ENCODE measurements at regions not wholly inside any gene's neighbourhood (a gene's known extent, or its start where the extent isn't known, plus 50 kb on each side); places are given as distances from the start of the nearest gene placed in this dataset.

GRCh38 chr16:73361061-73361460 lies 313.1 kb upstream of the ZFHX3 start:
- Histone ChIP-seq H3K79me2 (ENCODE audit: insufficient read depth, low read depth, low read length) (no peaks in the 10 kb centered on the region), H3K9me2 (ENCODE audit: insufficient read depth, low read length) (no peaks in the 10 kb centered on the region), H3K36me3 (ENCODE audit: insufficient read depth, low read length) (no peaks in the 10 kb centered on the region), H3K4me1 (ENCODE audit: insufficient read depth, low read length, poor library complexity, severe bottlenecking) (no peaks in the 10 kb centered on the region), H3K9me3 (ENCODE audit: low read length) (no peaks in the 10 kb centered on the region), H2AFZ (ENCODE audit: low read length) (no peak overlapping the region), H3K4me3 (ENCODE audit: low read depth, low read length, poor library complexity, severe bottlenecking) (no peak overlapping the region), H3K27ac (ENCODE audit: low read depth, low read length, poor library complexity, severe bottlenecking) (no peak overlapping the region), H4K20me1 (ENCODE audit: insufficient read depth, low read length) (no peaks in the 10 kb centered on the region), H3K4me2 (ENCODE audit: low read length) (no peak overlapping the region)
- CTCF ChIA-PET (ENCODE audit: unreplicated experiment) = no interaction called here
- TF ChIP-seq EZH2phosphoT487 (IDR thresholded peaks at IDR 0.05; ENCODE audit: borderline replicate concordance, low read depth, low read length) = no peak
- no peak for TF ChIP-seq CTCF (conservative IDR thresholded peaks at IDR 0.05; ENCODE audit: low read length)
- intact Hi-C loops (cut with micrococcal nuclease; ENCODE audit: unreplicated experiment) = no loop called here
- POLR2A ChIA-PET = interaction anchor here (0.8 kb wide), 1 partner anchor 9 kb away, joined by 3 read pairs; no protein-coding TSS in a partner anchor
- DNase-seq (ENCODE audit: low spot score) = no peak
- BruUV-seq (replicated peaks) = no TSS peak

GRCh38 chr16:73356401-73357079 lies 308.6 kb upstream of the ZFHX3 start:
- Histone ChIP-seq H2AFZ (ENCODE audit: low read length) (no peak overlapping the region), H3K4me2 (ENCODE audit: low read length) (no peak overlapping the region), H3K9me2 (ENCODE audit: insufficient read depth, low read length) (no peaks in the 10 kb centered on the region), H3K4me3 (ENCODE audit: low read depth, low read length, poor library complexity, severe bottlenecking) (no peak overlapping the region), H3K27ac (ENCODE audit: low read depth, low read length, poor library complexity, severe bottlenecking) (no peak overlapping the region), H4K20me1 (ENCODE audit: insufficient read depth, low read length) (no peaks in the 10 kb centered on the region), H3K79me2 (ENCODE audit: insufficient read depth, low read depth, low read length) (no peaks in the 10 kb centered on the region), H3K36me3 (ENCODE audit: insufficient read depth, low read length) (no peaks in the 10 kb centered on the region), H3K9me3 (ENCODE audit: low read length) (no peaks in the 10 kb centered on the region), H3K4me1 (ENCODE audit: insufficient read depth, low read length, poor library complexity, severe bottlenecking) (no peaks in the 10 kb centered on the region)
- no TSS peak for BruUV-seq (replicated peaks)
- POLR2A ChIA-PET = no interaction called here
- no peak for DNase-seq (ENCODE audit: low spot score)
- CTCF ChIA-PET (ENCODE audit: unreplicated experiment) = no interaction called here
- TF ChIP-seq CTCF (conservative IDR thresholded peaks at IDR 0.05; ENCODE audit: low read length) = no peak
- no peak for TF ChIP-seq EZH2phosphoT487 (IDR thresholded peaks at IDR 0.05; ENCODE audit: borderline replicate concordance, low read depth, low read length)
- intact Hi-C loops (cut with micrococcal nuclease; ENCODE audit: unreplicated experiment) = no loop called here

- no peaks in the 10 kb centered on the region for H3K4me1 ChIP-seq (ENCODE audit: insufficient read depth, low read length, poor library complexity, severe bottlenecking)
- no TSS peak for BruUV-seq (replicated peaks)
- H3K79me2 ChIP-seq (ENCODE audit: insufficient read depth, low read depth, low read length) = no peaks in the 10 kb centered on the region
- intact Hi-C loops (cut with micrococcal nuclease; ENCODE audit: unreplicated experiment) = no loop called here
- no peak overlapping the region for H3K4me2 ChIP-seq (ENCODE audit: low read length)
- no peak overlapping the region for H2AFZ ChIP-seq (ENCODE audit: low read length)
- ChIA-PET CTCF (ENCODE audit: unreplicated experiment) (no interaction called here), POLR2A (no interaction called here)
- H3K36me3 ChIP-seq (ENCODE audit: insufficient read depth, low read length) = no peaks in the 10 kb centered on the region
- TF ChIP-seq EZH2phosphoT487 (IDR thresholded peaks at IDR 0.05; ENCODE audit: borderline replicate concordance, low read depth, low read length) (no peak), CTCF (conservative IDR thresholded peaks at IDR 0.05; ENCODE audit: low read length) (no peak)
- DNase-seq (ENCODE audit: low spot score) = no peak
- H3K9me2 ChIP-seq (ENCODE audit: insufficient read depth, low read length) = no peaks in the 10 kb centered on the region
- no peaks in the 10 kb centered on the region for H3K9me3 ChIP-seq (ENCODE audit: low read length)
- no peaks in the 10 kb centered on the region for H4K20me1 ChIP-seq (ENCODE audit: insufficient read depth, low read length)
- H3K27ac ChIP-seq (ENCODE audit: low read depth, low read length, poor library complexity, severe bottlenecking) = no peak overlapping the region
- H3K4me3 ChIP-seq (ENCODE audit: low read depth, low read length, poor library complexity, severe bottlenecking) = no peak overlapping the region
Measured at GRCh38 chr16:73355981-73356380, 308.1 kb upstream of the ZFHX3 start.

All from OCI-LY7 (cell line).